Lower leg skin (tissue), 3 donors: ENCODE measurements at regions not wholly inside any gene's neighbourhood (a gene's known extent, or its start where the extent isn't known, plus 50 kb on each side); places are given as distances from the start of the nearest gene placed in this dataset.

Source experiments
- POLR2A ChIP-seq, 2 donors: fragments of 450-650 bp; IDR thresholded peaks; one replicate each; pipeline ENCODE4 v1.6.1; 2016 to 2017; ENCODE audit warnings: antibody characterized with exemption in 2 of 2, mild to moderate bottlenecking in 1 of 2, moderate library complexity in 1 of 2
- TF ChIP-seq, protein P1 (sequence below), 3 donors: fragments of 450-650 bp; IDR thresholded peaks; one replicate each; pipeline ENCODE4 v1.5.1; 2016; ENCODE audit warnings: antibody characterized with exemption in 3 of 3, mild to moderate bottlenecking in 3 of 3, moderate library complexity in 2 of 3

DNA sequence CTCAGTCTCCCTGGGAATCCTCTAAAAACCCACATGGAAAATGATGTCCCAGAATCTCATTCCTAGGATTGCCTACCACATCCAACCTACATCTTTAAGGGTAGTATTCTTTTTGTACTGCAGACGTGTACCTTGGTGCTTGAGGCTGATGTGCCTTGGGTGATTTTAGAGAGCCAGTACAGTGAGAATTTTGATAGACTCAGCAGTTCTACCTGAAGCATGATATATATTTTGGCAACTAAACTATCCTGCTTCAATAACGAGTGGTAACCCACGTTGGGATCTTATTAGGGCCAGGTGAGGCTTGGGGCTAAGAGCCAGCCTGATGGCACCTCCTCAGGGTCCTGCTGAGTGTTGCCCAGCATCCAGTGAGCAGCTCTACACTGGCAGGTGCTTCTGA is 140.4 kb downstream of the ZNF518B start:
- TF ChIP-seq, protein P1, sequence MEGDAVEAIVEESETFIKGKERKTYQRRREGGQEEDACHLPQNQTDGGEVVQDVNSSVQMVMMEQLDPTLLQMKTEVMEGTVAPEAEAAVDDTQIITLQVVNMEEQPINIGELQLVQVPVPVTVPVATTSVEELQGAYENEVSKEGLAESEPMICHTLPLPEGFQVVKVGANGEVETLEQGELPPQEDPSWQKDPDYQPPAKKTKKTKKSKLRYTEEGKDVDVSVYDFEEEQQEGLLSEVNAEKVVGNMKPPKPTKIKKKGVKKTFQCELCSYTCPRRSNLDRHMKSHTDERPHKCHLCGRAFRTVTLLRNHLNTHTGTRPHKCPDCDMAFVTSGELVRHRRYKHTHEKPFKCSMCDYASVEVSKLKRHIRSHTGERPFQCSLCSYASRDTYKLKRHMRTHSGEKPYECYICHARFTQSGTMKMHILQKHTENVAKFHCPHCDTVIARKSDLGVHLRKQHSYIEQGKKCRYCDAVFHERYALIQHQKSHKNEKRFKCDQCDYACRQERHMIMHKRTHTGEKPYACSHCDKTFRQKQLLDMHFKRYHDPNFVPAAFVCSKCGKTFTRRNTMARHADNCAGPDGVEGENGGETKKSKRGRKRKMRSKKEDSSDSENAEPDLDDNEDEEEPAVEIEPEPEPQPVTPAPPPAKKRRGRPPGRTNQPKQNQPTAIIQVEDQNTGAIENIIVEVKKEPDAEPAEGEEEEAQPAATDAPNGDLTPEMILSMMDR (IDR thresholded peaks at IDR 0.05), result no peak
- no peak for TF ChIP-seq POLR2A (IDR thresholded peaks at IDR 0.05)
